CMK (cell line): ENCODE measurements at regions not wholly inside any gene's neighbourhood (a gene's known extent, or its start where the extent isn't known, plus 50 kb on each side); places are given as distances from the start of the nearest gene placed in this dataset.

Experiments
- DNase-seq: peaks from one replicate; pipeline ENCODE4 v3.0.0-alpha.2; 2010; ENCODE audit warnings: low read depth

DNA sequence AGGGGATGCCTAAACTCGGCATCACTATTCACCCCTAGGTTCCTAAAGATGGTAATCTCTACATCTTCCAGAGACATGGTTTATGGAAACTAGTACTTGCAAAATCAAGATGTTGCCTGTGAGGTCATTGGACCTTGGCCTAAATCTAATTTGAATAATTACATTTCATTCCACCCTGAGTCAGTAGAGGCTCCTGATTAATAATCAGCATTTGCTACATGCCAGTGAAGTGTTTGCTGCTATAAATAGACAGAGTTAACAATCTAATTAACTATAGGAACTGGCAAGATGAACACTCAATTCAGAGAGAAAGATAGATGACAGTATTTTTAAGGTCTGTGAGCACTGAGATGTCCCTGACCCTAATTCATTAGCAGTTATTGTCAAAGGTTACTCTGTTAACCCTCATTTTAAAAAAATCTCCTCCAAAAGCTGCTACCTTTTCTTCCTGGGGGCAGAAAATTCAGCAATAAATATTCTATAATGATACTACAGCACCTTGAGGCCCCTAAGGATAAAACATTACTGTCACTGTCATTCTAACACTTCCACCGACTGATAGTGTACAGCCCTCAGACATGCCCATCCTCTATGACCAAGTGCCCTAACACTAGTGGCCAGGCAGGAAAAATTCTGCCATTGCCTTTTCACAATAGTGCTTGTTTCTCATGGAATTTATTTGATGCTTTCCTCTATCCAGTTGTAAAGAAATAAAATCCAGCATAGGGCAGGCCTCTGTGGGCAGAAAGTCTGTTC, 65.7 kb upstream of the CCDC196 start:
- no peak for DNase-seq

DNA sequence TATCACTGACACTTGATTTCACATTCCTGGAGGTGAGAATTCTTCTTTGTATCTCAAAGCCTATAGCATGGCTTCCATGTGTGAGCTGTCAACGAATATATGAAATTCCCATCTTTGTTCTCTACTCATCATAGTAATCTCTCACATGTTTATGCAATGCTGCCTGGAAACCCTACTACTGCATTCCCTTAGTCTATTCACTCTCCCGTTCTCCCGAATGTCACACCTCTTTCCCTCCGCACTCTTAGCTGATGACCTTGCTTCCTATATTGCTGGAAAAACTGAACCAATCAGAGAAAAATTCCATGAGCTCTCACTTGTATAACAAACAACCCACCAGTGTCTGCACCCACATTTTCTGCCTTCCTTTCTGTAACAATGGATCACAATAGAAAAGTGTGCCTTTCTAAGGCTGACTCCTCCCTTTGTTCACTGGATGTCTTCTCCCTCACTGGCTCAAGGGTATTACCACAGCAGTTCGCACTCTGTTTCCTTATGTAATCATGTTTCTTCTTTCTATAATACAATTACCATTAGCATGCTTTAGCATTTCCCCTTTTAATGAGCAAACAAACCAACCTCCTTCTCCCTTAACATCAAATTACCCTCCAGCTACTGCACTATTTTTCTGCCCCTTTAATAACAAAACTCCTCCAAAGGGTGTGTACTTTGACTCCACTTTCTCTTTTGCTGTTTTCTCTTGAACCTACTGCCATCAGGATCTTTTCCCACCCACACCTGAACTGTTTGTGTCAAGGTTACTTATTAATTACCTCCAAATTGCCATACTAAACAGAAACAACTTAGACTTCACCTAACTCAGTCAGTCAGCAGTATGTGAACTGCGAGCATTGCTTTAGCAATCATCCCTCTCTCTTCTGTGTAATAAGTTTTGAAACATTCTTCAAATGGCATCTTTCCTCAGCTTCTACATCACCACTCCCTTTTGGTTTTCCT, 63.9 kb upstream of the CCDC196 start:
- DNase-seq, result no peak

DNA sequence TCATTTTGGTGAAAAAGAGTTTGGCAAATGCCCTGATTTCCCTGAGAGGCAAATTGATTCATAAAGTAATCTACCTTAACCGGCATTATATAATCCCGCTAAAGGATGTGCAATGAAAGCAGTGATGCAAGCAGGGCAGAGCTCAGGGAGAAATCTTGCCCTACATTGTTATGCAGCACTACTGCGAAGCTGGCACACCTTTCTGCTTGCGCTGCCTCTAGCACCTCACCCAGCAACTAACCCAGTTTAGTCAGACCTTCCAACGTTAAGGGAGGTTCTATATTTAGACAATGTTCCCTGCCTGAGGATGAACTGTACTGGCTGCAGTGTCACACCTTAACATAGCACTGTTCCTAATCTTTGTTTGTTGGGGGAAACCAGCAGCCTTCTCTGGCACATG, 60.8 kb upstream of the CCDC196 start:
- no peak for DNase-seq

DNA sequence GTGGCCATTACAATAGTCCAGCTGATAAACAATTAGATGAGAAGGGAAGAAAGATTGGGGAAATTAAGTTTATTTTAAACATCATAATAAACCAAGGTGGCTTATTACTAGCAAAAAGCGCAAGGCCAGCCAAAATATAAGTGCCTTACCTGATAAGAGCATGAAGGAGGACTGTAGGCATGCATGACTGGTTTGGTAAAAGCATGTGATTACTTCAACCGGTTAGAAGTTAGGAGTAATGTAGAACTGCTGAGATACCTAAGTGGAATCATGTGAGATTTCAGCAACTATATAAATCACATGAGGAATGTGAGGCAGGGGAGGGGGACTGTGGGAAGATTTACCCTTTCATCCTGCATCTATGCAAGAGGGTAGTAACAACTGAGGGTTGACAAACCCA, 59.7 kb upstream of the CCDC196 start:
- no peak for DNase-seq

DNA sequence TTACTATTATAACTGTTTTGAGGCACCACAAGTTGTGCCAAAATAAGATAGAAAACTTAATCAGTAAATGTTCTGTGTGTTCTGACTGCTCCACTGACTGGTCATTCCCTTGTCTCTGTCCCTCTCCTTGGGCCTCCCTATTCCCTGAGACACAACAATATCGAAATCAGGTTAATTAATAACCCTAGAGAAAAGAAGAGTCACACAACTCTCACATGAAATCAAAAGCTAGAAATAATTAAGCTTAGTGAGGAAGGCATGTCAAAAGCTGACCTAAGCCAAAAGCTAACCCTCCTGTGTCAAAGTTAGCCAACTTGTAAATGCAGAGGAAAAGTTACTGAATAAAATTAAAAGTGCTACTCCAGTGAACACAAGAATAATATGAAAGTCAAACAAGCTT, 53.8 kb upstream of the CCDC196 start:
- no peak for DNase-seq

DNA sequence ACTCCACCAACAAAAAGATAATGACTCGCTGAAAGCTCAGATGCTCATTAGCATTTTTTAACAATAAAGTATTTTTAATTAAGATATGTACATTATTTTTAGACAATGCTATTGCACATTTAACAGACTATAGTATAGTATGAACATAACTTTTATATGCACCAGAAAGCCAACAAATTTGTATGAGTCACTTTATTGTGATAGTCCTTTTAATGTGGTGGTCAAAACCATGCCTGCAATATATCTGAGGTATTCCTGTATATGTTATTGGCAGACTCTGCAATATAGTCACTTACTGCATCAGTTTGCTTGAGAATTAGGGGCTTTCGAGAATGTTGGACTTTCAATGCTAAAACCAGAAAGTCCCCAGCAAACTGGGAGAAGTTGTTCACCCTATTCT, 51.7 kb upstream of the CCDC196 start:
- no peak for DNase-seq

DNA sequence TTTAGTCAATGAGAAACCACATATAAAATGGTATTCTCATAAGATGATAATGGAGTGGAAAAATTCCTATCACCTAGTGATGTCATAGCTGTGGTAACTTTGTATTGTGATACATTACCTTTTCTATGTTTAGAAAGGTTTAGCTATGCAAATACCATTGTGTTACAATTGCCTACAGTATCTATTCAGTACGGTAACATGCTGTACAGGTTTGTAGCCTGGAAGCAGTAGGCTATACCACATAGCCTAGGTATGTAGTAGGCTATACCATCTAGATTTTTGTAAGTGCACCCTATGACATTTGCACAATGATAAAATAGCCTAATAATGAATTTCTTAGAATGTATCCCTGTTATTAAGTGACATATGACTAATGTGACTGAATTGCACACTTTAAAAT, 50.5 kb upstream of the CCDC196 start:
- DNase-seq, result no peak
